NCI-H748 (cell line): ENCODE measurements at regions not wholly inside any gene's neighbourhood (a gene's known extent, or its start where the extent isn't known, plus 50 kb on each side); places are given as distances from the start of the nearest gene placed in this dataset.

Source experiments
- DNase-seq: peaks from one replicate; lab custom pipeline; 2025; ENCODE audit not compliant: unreplicated experiment; lab: John Stamatoyannopoulos, UW

- DNase-seq = no peak
Observed at GRCh38 chr1:219478811-219479210, 134.1 kb downstream of the ZC3H11B start.

- DNase-seq = no peak
Observed at GRCh38 chr1:219477861-219478260, 135.0 kb downstream of the ZC3H11B start.

GRCh38 chr1:219476716-219477115 lies 136.2 kb downstream of the ZC3H11B start:
- no peak for DNase-seq

GRCh38 chr1:219476116-219476515 lies 136.8 kb downstream of the ZC3H11B start:
- no peak for DNase-seq

GRCh38 chr1:219472596-219472995 lies 140.3 kb downstream of the ZC3H11B start:
- DNase-seq = no peak

GRCh38 chr1:219467524-219467923 lies 145.4 kb downstream of the ZC3H11B start:
- DNase-seq = no peak

- DNase-seq = no peak
Observed at GRCh38 chr1:219466766-219467165, 146.1 kb downstream of the ZC3H11B start.

GRCh38 chr1:219465212-219466093 lies 147.5 kb downstream of the ZC3H11B start:
- no peak for DNase-seq

GRCh38 chr1:219463636-219464035 lies 149.3 kb downstream of the ZC3H11B start:
- DNase-seq = no peak

GRCh38 chr1:219461981-219462400 lies 150.9 kb downstream of the ZC3H11B start:
- DNase-seq = no peak

GRCh38 chr1:219460896-219461815 lies 151.7 kb downstream of the ZC3H11B start:
- DNase-seq = no peak

- no peak for DNase-seq
Observed at GRCh38 chr1:219460081-219460895, 152.6 kb downstream of the ZC3H11B start.

GRCh38 chr1:219459351-219460080 lies 153.4 kb downstream of the ZC3H11B start:
- DNase-seq = no peak

- DNase-seq = no peak
Observed at GRCh38 chr1:219446288-219446687, 166.6 kb downstream of the ZC3H11B start.

- no peak for DNase-seq
Observed at GRCh38 chr1:219445864-219446263, 167.0 kb downstream of the ZC3H11B start.

GRCh38 chr1:219444474-219444873 lies 168.4 kb downstream of the ZC3H11B start:
- no peak for DNase-seq

- DNase-seq = no peak
Observed at GRCh38 chr1:219443763-219444162, 169.1 kb downstream of the ZC3H11B start.

- no peak for DNase-seq
Observed at GRCh38 chr1:219442611-219443061, 170.3 kb downstream of the ZC3H11B start.

- no peak for DNase-seq
Observed at GRCh38 chr1:219441884-219442283, 171.0 kb downstream of the ZC3H11B start.

GRCh38 chr1:219439376-219439775 lies 173.5 kb downstream of the ZC3H11B start:
- DNase-seq = no peak
